Brain pericyte (primary cell): ENCODE measurements at regions not wholly inside any gene's neighbourhood (a gene's known extent, or its start where the extent isn't known, plus 50 kb on each side); places are given as distances from the start of the nearest gene placed in this dataset.
A peak's percentile ranks its signal among the peaks of the same experiment; 100 is the strongest.
"Not testable (repeated sequence)": the region's sequence is repeated elsewhere in the genome, so short reads cannot be mapped to it uniquely, and the experiment has no call there.

Experiments used
- DNase-seq: peaks from one replicate; pipeline ENCODE4 v3.0.0-alpha.2; 2012; ENCODE audit warnings: low read depth, low spot score

GRCh38 chr7:92916770-92917224 is 80.4 kb upstream of the CDK6 start:
- no peak for DNase-seq

- DNase-seq, result no peak
Observed at GRCh38 chr7:92915348-92915747, 79.0 kb upstream of the CDK6 start.

- no peak for DNase-seq
Observed at GRCh38 chr7:92914645-92915044, 78.3 kb upstream of the CDK6 start.

- DNase-seq, result no peak
Observed at GRCh38 chr7:92913849-92914248, 77.5 kb upstream of the CDK6 start.

- no peak for DNase-seq
Observed at GRCh38 chr7:92910976-92911375, 74.6 kb upstream of the CDK6 start.

- DNase-seq, result no peak
Observed at GRCh38 chr7:92909686-92910475, 73.5 kb upstream of the CDK6 start.

- DNase-seq, result peak; percentile 15
Observed at GRCh38 chr7:92904244-92905131, 68.1 kb upstream of the CDK6 start.

GRCh38 chr7:92898798-92899197 is 62.4 kb upstream of the CDK6 start:
- no peak for DNase-seq

- not testable (repeated sequence) for DNase-seq
Observed at GRCh38 chr7:92894857-92895256, 58.5 kb upstream of the CDK6 start.

- no peak for DNase-seq
Observed at GRCh38 chr7:92889081-92889480, 52.7 kb upstream of the CDK6 start.
